Prostate gland (tissue), 2 donors: ENCODE measurements at regions not wholly inside any gene's neighbourhood (a gene's known extent, or its start where the extent isn't known, plus 50 kb on each side); places are given as distances from the start of the nearest gene placed in this dataset.

Experiments used
- CTCF ChIP-seq, 4 experiments: fragments of 200-600 bp in 2 of 4; fragments of 450-650 bp in 2 of 4; sonication (generic) in 2 of 4; IDR thresholded peaks; 1 replicate in 3 of 4; 2 replicates in 1 of 4; pipeline ENCODE4 v1.5.1; 2016 to 2019; ENCODE audit warnings: antibody characterized with exemption in 4 of 4, mild to moderate bottlenecking in 2 of 4, moderate library complexity in 2 of 4
- POLR2A ChIP-seq: fragments of 450-650 bp; IDR thresholded peaks from one replicate; pipeline ENCODE4 v1.6.1; 2016; ENCODE audit warnings: antibody characterized with exemption, mild to moderate bottlenecking

GRCh38 chr10:78332657-78333056, 299.0 kb downstream of the RPS24 start:
- TF ChIP-seq CTCF (IDR thresholded peaks at IDR 0.05) (no peak), POLR2A (no peak)
